OCI-LY1 (cell line): ENCODE measurements at regions not wholly inside any gene's neighbourhood (a gene's known extent, or its start where the extent isn't known, plus 50 kb on each side); places are given as distances from the start of the nearest gene placed in this dataset.
"Not testable (repeated sequence)": the region's sequence is repeated elsewhere in the genome, so short reads cannot be mapped to it uniquely, and the experiment has no call there.

Experiments
- H2AFZ ChIP-seq: fragments of 200-600 bp; sonication (generic), shearing (Covaris generic); 2 replicates; pipeline ENCODE4 v1.6.0; 2014; ENCODE audit warnings: antibody characterized with exemption, mild to moderate bottlenecking, low read length
- H3F3A ChIP-seq: fragments of 200-600 bp; sonication (generic), shearing (Covaris generic); 2 replicates; pipeline ENCODE4 v1.6.0; 2014; ENCODE audit warnings: mild to moderate bottlenecking, antibody characterized with exemption, low read length, moderate library complexity; ENCODE audit not compliant: insufficient read depth
- H3K27ac ChIP-seq: fragments of 200-600 bp; sonication (generic); 2 replicates; pipeline ENCODE4 v1.5.1; 2014; ENCODE audit warnings: low read length, mixed run types, mild to moderate bottlenecking, low read depth; ENCODE audit not compliant: poor library complexity, severe bottlenecking
- H3K27me3 ChIP-seq: fragments of 200-600 bp; sonication (generic); 2 replicates; pipeline ENCODE4 v1.6.0; 2014; ENCODE audit warnings: antibody characterized with exemption, mild to moderate bottlenecking, low read length, moderate library complexity; ENCODE audit not compliant: insufficient read depth
- H3K36me3 ChIP-seq: fragments of 200-600 bp; sonication (generic); 2 replicates; pipeline ENCODE4 v1.6.1; 2014; ENCODE audit warnings: mild to moderate bottlenecking, antibody characterized with exemption, low read length, moderate library complexity, mixed read lengths; ENCODE audit not compliant: insufficient read depth
- H3K4me1 ChIP-seq: fragments of 200-600 bp; sonication (generic); 2 replicates; pipeline ENCODE4 v1.5.1; 2014; ENCODE audit warnings: mild to moderate bottlenecking, low read length, moderate library complexity; ENCODE audit not compliant: insufficient read depth, severe bottlenecking
- H3K4me2 ChIP-seq: fragments of 200-600 bp; sonication (generic), shearing (Covaris generic); 2 replicates; pipeline ENCODE4 v1.6.1; 2014; ENCODE audit warnings: low read length
- H3K4me3 ChIP-seq: fragments of 200-600 bp; sonication (generic); 2 replicates; pipeline ENCODE4 v1.5.1; 2014; ENCODE audit warnings: low read length, low read depth, mild to moderate bottlenecking, mixed read lengths; ENCODE audit not compliant: poor library complexity, severe bottlenecking
- H3K79me2 ChIP-seq: fragments of 200-600 bp; shearing (Covaris generic); 2 replicates; pipeline ENCODE4 v1.6.1; 2016; ENCODE audit warnings: mixed run types, low read length, mixed read lengths; ENCODE audit not compliant: insufficient read depth
- H3K9ac ChIP-seq: fragments of 200-600 bp; sonication (generic), shearing (Covaris generic); 2 replicates; pipeline ENCODE4 v1.6.1; 2014; ENCODE audit warnings: mild to moderate bottlenecking, low read length, mixed read lengths
- H3K9me2 ChIP-seq: fragments of 200-600 bp; sonication (generic), shearing (Covaris generic); 2 replicates; pipeline ENCODE4 v1.6.1; 2014; ENCODE audit warnings: low read depth, mild to moderate bottlenecking, low read length, mixed read lengths
- H3K9me3 ChIP-seq: fragments of 200-600 bp; shearing (Covaris generic); 2 replicates; pipeline ENCODE4 v1.6.1; 2014; ENCODE audit warnings: low read length, mixed read lengths
- H4K20me1 ChIP-seq: fragments of 200-600 bp; sonication (generic), shearing (Covaris generic); 2 replicates; pipeline ENCODE4 v1.6.0; 2016; ENCODE audit warnings: mild to moderate bottlenecking, low read length; ENCODE audit not compliant: insufficient read depth
- CTCF ChIP-seq: fragments of 200-600 bp; sonication (generic), shearing (Covaris generic); IDR thresholded peaks from 2 replicates; pipeline ENCODE4 v1.5.1; 2017; ENCODE audit warnings: mild to moderate bottlenecking, antibody characterized with exemption, low read length, moderate library complexity, mixed read lengths
- EZH2 ChIP-seq: fragments of 200-600 bp; sonication (generic), shearing (Covaris generic); IDR thresholded peaks from 2 replicates; pipeline ENCODE4 v1.8.0; 2017; ENCODE audit warnings: borderline replicate concordance, mixed run types, mild to moderate bottlenecking, antibody characterized with exemption, low read length, moderate library complexity, mixed read lengths

GRCh38 chr1:98112626-98113025 is 191.8 kb upstream of the DPYD start:
- Histone ChIP-seq H3K36me3 (no peaks in the 10 kb centered on the region), H3K4me3 (no peak overlapping the region), H3K27me3 (no peaks in the 10 kb centered on the region), H3K9me3 (peaks cover under 1% of the 10 kb centered on the region), H3F3A (no peaks in the 10 kb centered on the region), H2AFZ (no peak overlapping the region), H3K27ac (no peak overlapping the region), H3K4me2 (no peak overlapping the region), H3K9me2 (no peaks in the 10 kb centered on the region), H3K4me1 (no peaks in the 10 kb centered on the region), H4K20me1 (no peaks in the 10 kb centered on the region), H3K79me2 (no peaks in the 10 kb centered on the region), H3K9ac (no peak overlapping the region)
- TF ChIP-seq EZH2, result no peak
- TF ChIP-seq CTCF, result no peak

- no peaks in the 10 kb centered on the region for H3K27me3 ChIP-seq
- H3K36me3 ChIP-seq, result no peaks in the 10 kb centered on the region
- no peak overlapping the region for H3K9ac ChIP-seq
- H2AFZ ChIP-seq, result no peak overlapping the region
- no peaks in the 10 kb centered on the region for H3K4me1 ChIP-seq
- no peaks in the 10 kb centered on the region for H4K20me1 ChIP-seq
- H3K9me3 ChIP-seq, result peaks cover 8% of the 10 kb centered on the region
- no peak overlapping the region for H3K27ac ChIP-seq
- TF ChIP-seq CTCF (no peak), EZH2 (no peak)
- no peaks in the 10 kb centered on the region for H3K79me2 ChIP-seq
- no peaks in the 10 kb centered on the region for H3F3A ChIP-seq
- no peak overlapping the region for H3K4me2 ChIP-seq
- H3K4me3 ChIP-seq, result no peak overlapping the region
- H3K9me2 ChIP-seq, result no peaks in the 10 kb centered on the region
Observed at GRCh38 chr1:98110674-98111073, 189.8 kb upstream of the DPYD start.

- not testable (repeated sequence) for H3K27me3 ChIP-seq, H3K4me3 ChIP-seq, H3K36me3 ChIP-seq, H4K20me1 ChIP-seq, H3K27ac ChIP-seq, H3K9ac ChIP-seq, H3K4me2 ChIP-seq, H3F3A ChIP-seq, H3K4me1 ChIP-seq, H3K9me3 ChIP-seq, H3K79me2 ChIP-seq, H3K9me2 ChIP-seq, H2AFZ ChIP-seq
Observed at GRCh38 chr1:98108378-98108777, 187.5 kb upstream of the DPYD start.

DNA sequence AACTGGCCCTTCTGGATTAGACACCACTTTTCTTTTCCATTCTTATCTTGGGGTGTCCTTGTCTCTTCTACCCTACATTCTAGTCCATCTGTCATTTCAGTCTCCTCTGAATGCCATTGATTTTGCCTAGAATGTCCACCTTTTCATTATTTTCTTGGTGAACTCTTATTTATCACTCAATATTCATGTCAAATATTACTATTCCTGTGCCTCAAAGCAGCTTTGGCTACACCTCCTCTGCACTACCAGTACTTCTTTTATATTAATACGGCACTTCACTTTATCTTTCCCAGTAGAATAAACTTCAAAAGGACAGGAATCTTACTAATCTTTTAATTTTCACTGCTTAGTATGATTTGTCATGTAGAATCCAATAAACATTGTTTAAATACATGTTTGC is 186.4 kb upstream of the DPYD start:
- Histone ChIP-seq H3K4me3 (no peak overlapping the region), H2AFZ (no peak overlapping the region), H3K79me2 (no peaks in the 10 kb centered on the region), H3K4me1 (no peaks in the 10 kb centered on the region), H3K36me3 (no peaks in the 10 kb centered on the region), H3K9me3 (peaks cover 8% of the 10 kb centered on the region), H3K27me3 (no peaks in the 10 kb centered on the region), H3F3A (no peaks in the 10 kb centered on the region), H3K4me2 (no peak overlapping the region), H3K27ac (no peak overlapping the region), H4K20me1 (no peaks in the 10 kb centered on the region), H3K9ac (no peak overlapping the region), H3K9me2 (no peaks in the 10 kb centered on the region)
- TF ChIP-seq CTCF (no peak), EZH2 (no peak)
